ENCODE measurements at regions not wholly inside any gene's neighbourhood (a gene's known extent, or its start where the extent isn't known, plus 50 kb on each side); places are given as distances from the start of the nearest gene placed in this dataset.

- TF ChIP-seq JUND (IDR thresholded peaks at IDR 0.05; ENCODE audit: borderline replicate concordance, low read depth, low read length) (no peak), JUND (tag; IDR thresholded peaks at IDR 0.05; ENCODE audit: borderline replicate concordance, low read depth, low read length) (no peak), CREBBP (IDR thresholded peaks at IDR 0.05; ENCODE audit: low read depth, low read length) (no peak), CTCF (IDR thresholded peaks at IDR 0.05 in 2 of 3, conservative IDR thresholded peaks at IDR 0.05 in 1 of 3; ENCODE audit: insufficient read depth in 2 of 3, low read depth in 1 of 3, low read length in 3 of 3) (no peak), TCF7 (IDR thresholded peaks at IDR 0.05; ENCODE audit: borderline replicate concordance) (no peak), MAFK (IDR thresholded peaks at IDR 0.05; ENCODE audit: low read length) (no peak), SMC3 (conservative IDR thresholded peaks at IDR 0.05; ENCODE audit: insufficient read depth, low read depth, low read length) (no peak), WHSC1 (IDR thresholded peaks at IDR 0.05; ENCODE audit: low read length) (no peak), PBX2 (CRISPR knock-in tag; IDR thresholded peaks at IDR 0.05; ENCODE audit: low read depth) (no peak), PBX2 (tag; conservative IDR thresholded peaks at IDR 0.05; ENCODE audit: low read depth) (no peak)
- TF ChIP-seq, protein P1, sequence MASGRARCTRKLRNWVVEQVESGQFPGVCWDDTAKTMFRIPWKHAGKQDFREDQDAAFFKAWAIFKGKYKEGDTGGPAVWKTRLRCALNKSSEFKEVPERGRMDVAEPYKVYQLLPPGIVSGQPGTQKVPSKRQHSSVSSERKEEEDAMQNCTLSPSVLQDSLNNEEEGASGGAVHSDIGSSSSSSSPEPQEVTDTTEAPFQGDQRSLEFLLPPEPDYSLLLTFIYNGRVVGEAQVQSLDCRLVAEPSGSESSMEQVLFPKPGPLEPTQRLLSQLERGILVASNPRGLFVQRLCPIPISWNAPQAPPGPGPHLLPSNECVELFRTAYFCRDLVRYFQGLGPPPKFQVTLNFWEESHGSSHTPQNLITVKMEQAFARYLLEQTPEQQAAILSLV (tag; IDR thresholded peaks at IDR 0.05): no peak
Measured at GRCh38 chr16:22671301-22672076, 142.5 kb upstream of the HS3ST2 start.

Data from K562 (cell line).